OCI-LY3 (cell line): ENCODE measurements at regions not wholly inside any gene's neighbourhood (a gene's known extent, or its start where the extent isn't known, plus 50 kb on each side); places are given as distances from the start of the nearest gene placed in this dataset.

ENCODE experiments used
- H2AFZ ChIP-seq: fragments of 200-600, 300-600 bp; shearing (Covaris generic); 2 replicates; pipeline ENCODE4 v1.6.0; 2014; ENCODE audit warnings: antibody characterized with exemption, low read depth, low read length
- H3K27ac ChIP-seq: fragments of 200-600, 300-600 bp; sonication (generic); 2 replicates; pipeline ENCODE4 v1.5.1; 2014; ENCODE audit warnings: mild to moderate bottlenecking, low read length, moderate library complexity, mixed read lengths
- H3K27me3 ChIP-seq: fragments of 200-600, 300-600 bp; sonication (generic); 2 replicates; pipeline ENCODE4 v1.6.1; 2014; ENCODE audit warnings: low read depth, low read length, mixed read lengths
- H3K36me3 ChIP-seq: fragments of 200-600, 300-600 bp; sonication (generic); replicated peaks from 2 replicates; pipeline ENCODE3; 2014; ENCODE audit warnings: low read depth, low read length, mixed read lengths
- H3K4me1 ChIP-seq: fragments of 300-600, 200-600 bp; sonication (generic); 2 replicates; pipeline ENCODE4 v1.6.1; 2014; ENCODE audit warnings: low read length, mixed read lengths
- H3K4me2 ChIP-seq: fragments of 200-600, 300-600 bp; sonication (generic); 2 replicates; pipeline ENCODE4 v1.6.1; 2014; ENCODE audit warnings: low read length, mixed read lengths
- H3K4me3 ChIP-seq: fragments of 300-600, 200-600 bp; sonication (generic); 2 replicates; pipeline ENCODE4 v1.5.1; 2014; ENCODE audit warnings: antibody characterized with exemption, mild to moderate bottlenecking, low read length, moderate library complexity
- H3K79me2 ChIP-seq: fragments of 300-600, 200-600 bp; shearing (Covaris generic); 2 replicates; pipeline ENCODE4 v1.6.1; 2014; ENCODE audit warnings: mild to moderate bottlenecking, low read length, mixed read lengths
- H3K9ac ChIP-seq: fragments of 300-600, 200-600 bp; shearing (Covaris generic); 2 replicates; pipeline ENCODE4 v1.6.0; 2014; ENCODE audit warnings: mild to moderate bottlenecking, low read length, moderate library complexity
- H3K9me3 ChIP-seq: fragments of 200-600, 300-600 bp; shearing (Covaris generic); 2 replicates; pipeline ENCODE4 v1.6.1; 2014; ENCODE audit warnings: low read length, mixed read lengths; ENCODE audit not compliant: insufficient read depth
- H4K20me1 ChIP-seq: fragments of 200-600, 300-600 bp; sonication (generic); 2 replicates; pipeline ENCODE4 v1.6.1; 2016; ENCODE audit warnings: low read length, mixed read lengths; ENCODE audit not compliant: insufficient read depth
- EZH2phosphoT487 ChIP-seq: fragments of 200-600 bp; shearing (Covaris generic); IDR thresholded peaks from 2 replicates; pipeline ENCODE4 v1.6.1; 2018; ENCODE audit warnings: antibody characterized with exemption, mixed run types, low read depth
- TF ChIP-seq, protein P1 (sequence below): fragments of 200-600, 300-600 bp; sonication (generic); IDR thresholded peaks from 2 replicates; pipeline ENCODE4 v1.5.1; 2014; ENCODE audit warnings: antibody characterized with exemption, low read length, low read depth

GRCh38 chr2:76517574-76517909 lies 806.8 kb upstream of the GCFC2 start:
- Histone ChIP-seq H2AFZ (no peak overlapping the region), H3K36me3 (no peaks in the 10 kb centered on the region), H3K9ac (no peak overlapping the region), H3K4me1 (no peaks in the 10 kb centered on the region), H3K27me3 (no peaks in the 10 kb centered on the region), H3K4me2 (no peak overlapping the region), H3K9me3 (no peaks in the 10 kb centered on the region), H3K27ac (no peak overlapping the region), H3K4me3 (no peak overlapping the region), H3K79me2 (no peaks in the 10 kb centered on the region), H4K20me1 (no peaks in the 10 kb centered on the region)
- TF ChIP-seq EZH2phosphoT487, result no peak
- TF ChIP-seq, protein P1, sequence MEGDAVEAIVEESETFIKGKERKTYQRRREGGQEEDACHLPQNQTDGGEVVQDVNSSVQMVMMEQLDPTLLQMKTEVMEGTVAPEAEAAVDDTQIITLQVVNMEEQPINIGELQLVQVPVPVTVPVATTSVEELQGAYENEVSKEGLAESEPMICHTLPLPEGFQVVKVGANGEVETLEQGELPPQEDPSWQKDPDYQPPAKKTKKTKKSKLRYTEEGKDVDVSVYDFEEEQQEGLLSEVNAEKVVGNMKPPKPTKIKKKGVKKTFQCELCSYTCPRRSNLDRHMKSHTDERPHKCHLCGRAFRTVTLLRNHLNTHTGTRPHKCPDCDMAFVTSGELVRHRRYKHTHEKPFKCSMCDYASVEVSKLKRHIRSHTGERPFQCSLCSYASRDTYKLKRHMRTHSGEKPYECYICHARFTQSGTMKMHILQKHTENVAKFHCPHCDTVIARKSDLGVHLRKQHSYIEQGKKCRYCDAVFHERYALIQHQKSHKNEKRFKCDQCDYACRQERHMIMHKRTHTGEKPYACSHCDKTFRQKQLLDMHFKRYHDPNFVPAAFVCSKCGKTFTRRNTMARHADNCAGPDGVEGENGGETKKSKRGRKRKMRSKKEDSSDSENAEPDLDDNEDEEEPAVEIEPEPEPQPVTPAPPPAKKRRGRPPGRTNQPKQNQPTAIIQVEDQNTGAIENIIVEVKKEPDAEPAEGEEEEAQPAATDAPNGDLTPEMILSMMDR, result no peak

DNA sequence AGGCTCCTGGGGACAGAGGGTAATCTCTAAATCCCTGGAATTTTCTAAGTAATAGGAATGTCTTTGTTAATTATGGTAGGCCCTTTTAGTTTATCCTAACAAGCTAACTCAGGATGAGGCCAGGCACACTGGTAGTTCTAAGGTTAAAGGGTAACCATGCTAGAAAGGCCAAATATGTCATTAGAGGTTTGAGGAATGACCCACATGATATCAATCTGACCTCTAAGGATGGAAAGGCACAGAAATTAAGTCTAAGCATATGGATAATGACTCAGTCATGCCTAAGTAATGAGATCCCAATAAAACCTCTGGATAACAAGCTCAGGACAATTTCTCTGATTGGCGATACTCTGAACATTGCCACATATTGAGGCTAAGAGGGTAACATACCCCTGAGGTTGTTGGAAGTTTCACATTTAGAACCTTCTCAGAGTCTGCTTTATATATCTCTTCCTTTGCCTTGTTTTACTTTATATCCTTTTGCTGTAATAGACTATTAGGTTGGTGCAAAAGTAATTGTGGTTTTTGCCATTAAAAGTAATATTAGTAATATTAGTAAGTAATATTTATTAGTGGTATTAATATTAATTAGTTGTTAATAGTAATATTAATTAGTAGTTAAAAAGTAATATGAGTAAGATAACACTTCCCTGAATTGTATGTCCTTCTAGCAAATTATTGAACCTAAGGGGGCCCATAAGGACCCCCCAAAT lies 806.3 kb upstream of the GCFC2 start:
- TF ChIP-seq EZH2phosphoT487, result no peak
- TF ChIP-seq, protein P1, result no peak

DNA sequence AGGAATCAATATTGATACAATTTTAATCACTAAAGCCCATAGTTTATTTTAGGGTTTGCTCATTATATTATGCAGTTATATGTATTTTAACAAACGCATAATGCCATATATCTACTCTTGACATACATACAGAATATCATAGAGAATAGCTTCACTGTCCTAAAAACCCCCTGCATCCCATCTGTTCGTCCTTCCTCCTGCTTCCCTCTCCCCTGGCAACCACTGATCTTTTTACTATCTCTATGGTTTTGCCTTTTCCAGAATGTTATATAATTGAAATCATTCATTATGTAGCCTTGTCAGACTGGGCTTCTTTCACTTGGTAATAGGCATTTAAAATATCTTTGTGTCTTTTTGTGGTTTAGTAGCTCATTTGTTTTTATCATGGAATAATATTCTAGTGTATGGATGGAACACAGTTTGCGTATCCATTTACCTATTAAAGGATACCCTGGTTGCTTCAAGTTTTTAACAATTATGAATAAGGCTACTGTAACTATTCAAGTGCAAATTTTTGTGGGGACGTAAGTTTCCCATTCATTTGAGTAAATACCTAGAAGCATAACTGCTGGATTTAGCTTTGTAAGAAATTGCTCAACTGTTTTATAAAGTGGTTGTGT lies 801.6 kb upstream of the GCFC2 start:
- H2AFZ ChIP-seq, result no peak overlapping the region
- no peak overlapping the region for H3K9ac ChIP-seq
- no peak overlapping the region for H3K4me3 ChIP-seq
- no peaks in the 10 kb centered on the region for H3K36me3 ChIP-seq
- no peak overlapping the region for H3K4me2 ChIP-seq
- no peaks in the 10 kb centered on the region for H3K4me1 ChIP-seq
- H3K27ac ChIP-seq, result no peak overlapping the region
- H4K20me1 ChIP-seq, result no peaks in the 10 kb centered on the region
- no peaks in the 10 kb centered on the region for H3K9me3 ChIP-seq
- no peaks in the 10 kb centered on the region for H3K27me3 ChIP-seq
- no peak for TF ChIP-seq EZH2phosphoT487
- TF ChIP-seq, protein P1, result no peak
- no peaks in the 10 kb centered on the region for H3K79me2 ChIP-seq

More for the DNA sequence above, 806.3 kb upstream of the GCFC2 start:
- Histone ChIP-seq H4K20me1 (no peaks in the 10 kb centered on the region), H2AFZ (no peak overlapping the region), H3K9me3 (no peaks in the 10 kb centered on the region), H3K79me2 (no peaks in the 10 kb centered on the region), H3K4me1 (no peaks in the 10 kb centered on the region), H3K36me3 (no peaks in the 10 kb centered on the region), H3K4me3 (no peak overlapping the region), H3K9ac (no peak overlapping the region), H3K27me3 (no peaks in the 10 kb centered on the region), H3K27ac (no peak overlapping the region), H3K4me2 (no peak overlapping the region)

DNA sequence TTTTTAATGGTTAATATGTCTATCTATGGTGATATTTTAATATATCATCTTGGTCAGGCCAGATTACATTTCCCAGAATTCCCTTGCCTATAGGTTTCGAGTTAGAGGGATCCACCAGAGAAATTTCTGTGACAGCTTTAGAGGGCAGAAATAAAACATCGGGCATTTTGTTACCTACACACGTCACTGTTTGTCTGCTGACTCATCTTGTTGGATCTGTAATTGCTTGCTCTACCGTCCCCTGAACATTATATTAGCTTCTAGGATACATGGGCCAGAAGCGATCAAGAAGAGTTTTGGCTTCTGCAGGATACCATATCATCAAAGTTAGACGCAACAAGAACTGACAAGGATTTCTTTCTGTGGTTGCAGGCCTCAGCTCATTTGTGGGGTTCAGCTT lies 795.8 kb upstream of the GCFC2 start:
- Histone ChIP-seq H3K4me3 (no peak overlapping the region), H3K9me3 (no peaks in the 10 kb centered on the region), H3K79me2 (no peaks in the 10 kb centered on the region), H3K9ac (no peak overlapping the region), H2AFZ (no peak overlapping the region), H3K4me2 (no peak overlapping the region), H3K27ac (no peak overlapping the region), H3K27me3 (no peaks in the 10 kb centered on the region), H4K20me1 (no peaks in the 10 kb centered on the region), H3K4me1 (no peaks in the 10 kb centered on the region), H3K36me3 (no peaks in the 10 kb centered on the region)
- no peak for TF ChIP-seq EZH2phosphoT487
- TF ChIP-seq, protein P1, result no peak
